Caco-2 (cell line): ENCODE measurements at regions not wholly inside any gene's neighbourhood (a gene's known extent, or its start where the extent isn't known, plus 50 kb on each side); places are given as distances from the start of the nearest gene placed in this dataset.

Source experiments
- BruUV-seq: library from RNA; stranded (reverse); fragments of 400-500 nt; replicated peaks from 2 replicates; lab custom pipeline; 2021; lab: Mats Ljungman, UMichigan
- CTCF ChIA-PET: fragments of 300-600 bp; sonication (Branson Sonifier 250); formaldehyde crosslinking; loops from one replicate; lab custom pipeline; 2022; ENCODE audit warnings: antibody characterized with exemption; lab: Charles Lee
- POLR2A ChIA-PET: fragments of 300-600 bp; sonication (Branson Sonifier 250); formaldehyde crosslinking; loops from one replicate; lab custom pipeline; 2022; ENCODE audit warnings: antibody characterized with exemption; lab: Charles Lee
- DNase-seq, 2 experiments: peaks; one replicate each; pipeline versions ENCODE4 v3.0.0 to v3.0.0-alpha.2; 2020 to 2022
- H3K27me3 ChIP-seq: replicated peaks from 2 replicates; pipeline ENCODE4 v1.6.0; 2011; ENCODE audit warnings: low read length; ENCODE audit not compliant: control insufficient read depth, insufficient read depth
- H3K36me3 ChIP-seq: 2 replicates; pipeline ENCODE4 v1.5.1; 2011; ENCODE audit warnings: low read length; ENCODE audit not compliant: control insufficient read depth, insufficient read depth
- H3K4me1 ChIP-seq: fragments of 250-450 bp; sonication (Bioruptor Pico); 2 replicates; pipeline ENCODE4 v1.5.1; 2020; ENCODE audit warnings: mild to moderate bottlenecking
- H3K4me3 ChIP-seq: 2 replicates; pipeline ENCODE4 v1.5.1; 2011; ENCODE audit warnings: low read depth, mild to moderate bottlenecking, control low read depth, low read length
- H3K9me3 ChIP-seq: fragments of 250-450 bp; sonication (Bioruptor Pico); 2 replicates; pipeline ENCODE4 v1.5.1; 2020; ENCODE audit warnings: mild to moderate bottlenecking, moderate library complexity
- H3K27ac Mint-ChIP-seq: one replicate; pipeline ENCODE4 v1.8.0; 2022; ENCODE audit warnings: mixed read lengths; ENCODE audit not compliant: unreplicated experiment
- H3K27me3 Mint-ChIP-seq: one replicate; pipeline ENCODE4 v1.8.0; 2022; ENCODE audit warnings: mixed read lengths; ENCODE audit not compliant: insufficient read depth, unreplicated experiment
- H3K36me3 Mint-ChIP-seq: one replicate; pipeline ENCODE4 v1.8.0; 2022; ENCODE audit warnings: mild to moderate bottlenecking, mixed read lengths; ENCODE audit not compliant: insufficient read depth, unreplicated experiment
- H3K4me1 Mint-ChIP-seq: one replicate; pipeline ENCODE4 v1.8.0; 2022; ENCODE audit warnings: low read depth, mixed read lengths; ENCODE audit not compliant: unreplicated experiment
- H3K4me3 Mint-ChIP-seq: one replicate; pipeline ENCODE4 v1.8.0; 2022; ENCODE audit warnings: mild to moderate bottlenecking, moderate library complexity, mixed read lengths; ENCODE audit not compliant: unreplicated experiment
- H3K9me3 Mint-ChIP-seq: one replicate; pipeline ENCODE4 v1.8.0; 2022; ENCODE audit warnings: mixed read lengths; ENCODE audit not compliant: unreplicated experiment
- CTCF ChIP-seq, 2 experiments: fragments of 200-600 bp in 1 of 2; IDR thresholded peaks; 1 replicate in 1 of 2; 2 replicates in 1 of 2; pipeline versions ENCODE4 v1.5.1 to v1.8.0; 2011 to 2022; ENCODE audit warnings: antibody characterized with exemption in 1 of 2, control low read depth in 1 of 2, inconsistent platforms in 1 of 2, low read depth in 1 of 2, low read length in 1 of 2, mild to moderate bottlenecking in 1 of 2, moderate library complexity in 1 of 2; ENCODE audit not compliant: insufficient read depth in 1 of 2, severe bottlenecking in 1 of 2, unreplicated experiment in 1 of 2
- intact Hi-C: fragments of 100-400 bp; cut with micrococcal nuclease; formaldehyde crosslinking; loops from one replicate; pipeline ENCODE4 v1.10.0; 2022; ENCODE audit not compliant: unreplicated experiment

- ChIA-PET POLR2A (no interaction called here), CTCF (no interaction called here)
- Mint-ChIP-seq H3K4me3 (no peak overlapping the region), H3K4me1 (no peaks in the 10 kb centered on the region), H3K27me3 (peaks cover 6% of the 10 kb centered on the region), H3K36me3 (no peaks in the 10 kb centered on the region), H3K27ac (no peak overlapping the region), H3K9me3 (no peaks in the 10 kb centered on the region)
- Histone ChIP-seq H3K36me3 (no peaks in the 10 kb centered on the region), H3K27me3 (no peaks in the 10 kb centered on the region), H3K4me3 (no peak overlapping the region), H3K4me1 (no peaks in the 10 kb centered on the region), H3K9me3 (no peaks in the 10 kb centered on the region)
- intact Hi-C loops, result no loop called here
- TF ChIP-seq CTCF (IDR thresholded peaks at IDR 0.05; ENCODE audit: insufficient read depth in 1 of 2, low read depth in 1 of 2, low read length in 1 of 2, severe bottlenecking in 1 of 2, unreplicated experiment in 1 of 2), result no peak
- no TSS peak for BruUV-seq
- no peak for DNase-seq
Observed at GRCh38 chr10:20455774-20456173, 441.3 kb downstream of the NEBL start.

GRCh38 chr10:20454331-20454730 is 442.8 kb downstream of the NEBL start:
- Mint-ChIP-seq H3K27ac (no peak overlapping the region), H3K27me3 (peaks cover 6% of the 10 kb centered on the region), H3K36me3 (no peaks in the 10 kb centered on the region), H3K4me3 (no peak overlapping the region), H3K4me1 (no peaks in the 10 kb centered on the region), H3K9me3 (no peaks in the 10 kb centered on the region)
- intact Hi-C loops, result no loop called here
- TF ChIP-seq CTCF (IDR thresholded peaks at IDR 0.05; ENCODE audit: insufficient read depth in 1 of 2, low read depth in 1 of 2, low read length in 1 of 2, severe bottlenecking in 1 of 2, unreplicated experiment in 1 of 2), result no peak
- no TSS peak for BruUV-seq
- Histone ChIP-seq H3K4me3 (no peak overlapping the region), H3K4me1 (no peaks in the 10 kb centered on the region), H3K9me3 (no peaks in the 10 kb centered on the region), H3K27me3 (no peaks in the 10 kb centered on the region), H3K36me3 (no peaks in the 10 kb centered on the region)
- DNase-seq, result no peak
- ChIA-PET CTCF (no interaction called here), POLR2A (no interaction called here)

GRCh38 chr10:20446561-20447193 is 450.4 kb downstream of the NEBL start:
- Mint-ChIP-seq H3K36me3 (no peaks in the 10 kb centered on the region), H3K4me3 (no peak overlapping the region), H3K27ac (no peak overlapping the region), H3K27me3 (no peaks in the 10 kb centered on the region), H3K4me1 (no peaks in the 10 kb centered on the region), H3K9me3 (no peaks in the 10 kb centered on the region)
- DNase-seq, result no peak
- Histone ChIP-seq H3K9me3 (peaks cover 3% of the 10 kb centered on the region; the same call in 1 of the 2 replicates), H3K4me1 (no peaks in the 10 kb centered on the region), H3K27me3 (no peaks in the 10 kb centered on the region), H3K4me3 (no peak overlapping the region), H3K36me3 (no peaks in the 10 kb centered on the region)
- no peak for TF ChIP-seq CTCF (IDR thresholded peaks at IDR 0.05; ENCODE audit: insufficient read depth in 1 of 2, low read depth in 1 of 2, low read length in 1 of 2, severe bottlenecking in 1 of 2, unreplicated experiment in 1 of 2)
- ChIA-PET POLR2A (no interaction called here), CTCF (no interaction called here)
- no TSS peak for BruUV-seq
- intact Hi-C loops, result no loop called here
